ENCODE measurements at regions not wholly inside any gene's neighbourhood (a gene's known extent, or its start where the extent isn't known, plus 50 kb on each side); places are given as distances from the start of the nearest gene placed in this dataset.
A peak's percentile ranks its signal among the peaks of the same experiment; 100 is the strongest.

DNA sequence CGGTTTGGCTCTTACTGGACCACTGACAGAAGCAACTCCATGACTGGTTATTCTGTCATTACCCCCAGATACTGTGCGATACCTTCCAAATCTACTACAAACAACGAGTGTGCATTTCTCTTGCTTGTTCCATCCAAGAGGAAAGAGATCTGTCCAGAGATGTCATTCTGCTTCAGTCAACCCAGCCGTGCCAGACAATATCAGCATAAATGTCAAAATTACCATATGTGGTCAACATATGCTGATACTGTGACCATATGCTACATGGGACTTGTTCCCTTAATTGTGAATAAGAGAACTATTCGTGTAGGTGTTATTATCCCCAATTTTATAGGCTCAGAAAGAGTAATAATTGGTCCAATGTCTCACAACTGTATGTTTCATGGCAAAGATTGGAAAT, 143.2 kb upstream of the PRSS1 start:
- no peak for ATAC-seq
- DNase-seq (ENCODE audit: low spot score) = no peak

DNA sequence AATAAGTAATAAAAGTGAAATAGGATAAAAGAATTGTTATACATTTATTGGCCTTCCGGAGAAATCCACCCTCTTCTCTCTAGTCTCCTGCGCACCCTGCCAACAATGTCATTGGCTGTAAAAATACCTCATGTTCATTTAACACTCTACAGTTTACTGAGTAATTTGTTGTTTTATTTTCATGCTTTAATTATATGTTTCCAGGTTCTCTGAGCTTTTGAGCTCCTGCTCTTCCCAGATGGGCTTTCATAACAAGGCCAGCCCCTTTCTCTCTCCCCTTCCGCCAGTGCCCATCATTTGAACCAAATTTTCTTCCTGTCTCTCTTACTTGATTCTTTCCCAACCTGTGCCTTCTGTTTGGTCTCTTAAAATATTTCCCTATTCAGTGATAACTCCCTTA, 144.6 kb upstream of the PRSS1 start:
- ATAC-seq (no peak), DNase-seq (ENCODE audit: low spot score) (no peak)

DNA sequence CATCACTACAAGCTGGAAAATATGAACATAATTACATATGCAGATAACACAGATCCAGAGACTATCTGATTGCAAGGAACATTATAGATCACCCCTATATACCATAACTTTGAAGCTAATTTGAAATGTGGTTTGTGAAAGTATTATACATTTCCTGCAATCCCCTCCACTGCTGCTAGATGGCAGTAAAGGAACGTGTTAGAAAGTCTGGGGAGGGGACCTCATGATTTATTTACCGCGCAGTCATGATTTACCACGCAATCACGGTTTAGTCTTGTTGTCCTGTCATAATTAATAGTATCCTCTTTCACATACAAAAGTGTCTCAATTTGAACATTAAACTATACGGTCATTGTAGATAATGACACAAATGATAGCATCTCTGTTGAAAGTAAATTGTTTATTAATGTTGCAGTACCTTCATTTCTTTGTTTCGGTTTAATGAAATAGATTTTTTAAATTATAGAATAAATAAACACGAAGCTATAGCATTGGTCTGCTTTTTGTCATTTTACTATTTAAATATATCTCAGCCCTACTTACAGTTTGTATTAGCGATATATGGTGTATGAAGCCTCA, 145.3 kb upstream of the PRSS1 start:
- ATAC-seq (peak; percentile 76), DNase-seq (ENCODE audit: low spot score) (no peak)

DNA sequence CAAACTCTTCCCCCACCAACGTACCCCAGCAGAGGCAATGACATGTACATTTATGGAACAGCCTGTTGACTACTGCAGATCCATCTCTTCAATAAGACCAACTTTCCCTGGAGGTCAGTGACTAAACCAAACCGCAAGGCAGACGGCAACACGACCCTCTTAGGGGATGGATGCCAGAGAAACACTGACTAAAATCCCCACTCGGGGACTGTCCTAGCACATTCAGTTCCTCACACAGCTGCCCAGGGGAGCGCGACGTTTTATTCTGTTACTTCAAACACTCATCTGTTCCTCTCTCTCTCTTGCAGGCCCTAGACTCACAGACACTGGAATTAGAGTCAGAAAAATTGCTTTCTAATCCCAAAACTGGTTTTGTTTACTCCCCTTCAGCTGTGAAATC, 146.5 kb upstream of the PRSS1 start:
- ATAC-seq (no peak), DNase-seq (ENCODE audit: low spot score) (no peak)

DNA sequence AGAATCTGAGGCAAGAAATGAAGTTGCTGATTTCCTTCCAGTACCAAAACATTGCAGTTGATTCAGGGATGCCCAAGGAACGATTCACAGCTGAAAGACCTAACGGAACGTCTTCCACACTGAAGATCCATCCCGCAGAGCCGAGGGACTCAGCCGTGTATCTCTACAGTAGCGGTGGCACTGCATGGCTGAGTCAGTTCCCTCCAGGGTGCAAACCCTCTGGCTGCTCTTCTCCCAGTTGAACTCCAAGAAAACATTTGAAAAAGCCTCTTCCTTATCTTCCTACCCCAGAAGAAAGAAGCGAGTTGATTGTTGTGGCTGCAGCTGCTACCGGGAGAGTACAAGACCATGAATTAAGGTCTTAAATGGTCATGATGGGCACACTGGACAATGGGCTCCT, 147.1 kb upstream of the PRSS1 start:
- ATAC-seq = no peak

DNA sequence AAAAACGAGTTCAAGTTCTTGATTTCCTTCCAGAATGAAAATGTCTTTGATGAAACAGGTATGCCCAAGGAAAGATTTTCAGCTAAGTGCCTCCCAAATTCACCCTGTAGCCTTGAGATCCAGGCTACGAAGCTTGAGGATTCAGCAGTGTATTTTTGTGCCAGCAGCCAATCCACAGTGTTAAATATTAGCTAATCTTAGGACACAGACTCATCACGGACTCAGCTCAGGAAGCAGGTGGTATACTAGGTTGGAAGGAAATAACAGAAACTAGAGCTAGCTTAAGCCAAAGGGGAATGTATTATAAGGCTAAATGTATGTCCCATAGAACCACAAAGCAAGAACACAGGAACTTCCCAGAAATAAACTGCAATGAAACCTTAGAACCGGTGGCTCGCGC, 151.0 kb upstream of the PRSS1 start:
- ATAC-seq (peak; percentile 39), DNase-seq (ENCODE audit: low spot score) (no peak)

More for the DNA sequence above, 147.1 kb upstream of the PRSS1 start:
- DNase-seq (ENCODE audit: low spot score) = no peak

DNA sequence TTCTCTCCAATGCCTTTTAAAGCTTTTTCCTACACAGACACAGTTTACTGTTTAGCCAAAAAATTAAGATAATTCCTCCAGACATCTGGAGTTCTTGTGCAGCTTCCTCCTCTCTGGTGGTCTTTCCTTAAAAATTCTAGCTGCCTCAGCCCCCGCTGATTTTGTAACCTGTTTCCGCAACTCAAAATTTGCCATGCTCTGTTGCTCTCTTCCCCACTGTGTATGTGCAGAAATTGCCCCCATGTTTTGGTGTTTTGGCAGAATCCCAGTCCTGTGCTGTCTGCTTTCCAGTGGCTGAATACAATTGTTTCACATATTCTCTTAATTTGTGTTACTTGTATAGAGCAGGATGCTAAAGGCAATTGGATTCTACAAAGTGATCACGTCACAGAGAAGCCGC, 151.7 kb upstream of the PRSS1 start:
- ATAC-seq (no peak), DNase-seq (ENCODE audit: low spot score) (no peak)

DNA sequence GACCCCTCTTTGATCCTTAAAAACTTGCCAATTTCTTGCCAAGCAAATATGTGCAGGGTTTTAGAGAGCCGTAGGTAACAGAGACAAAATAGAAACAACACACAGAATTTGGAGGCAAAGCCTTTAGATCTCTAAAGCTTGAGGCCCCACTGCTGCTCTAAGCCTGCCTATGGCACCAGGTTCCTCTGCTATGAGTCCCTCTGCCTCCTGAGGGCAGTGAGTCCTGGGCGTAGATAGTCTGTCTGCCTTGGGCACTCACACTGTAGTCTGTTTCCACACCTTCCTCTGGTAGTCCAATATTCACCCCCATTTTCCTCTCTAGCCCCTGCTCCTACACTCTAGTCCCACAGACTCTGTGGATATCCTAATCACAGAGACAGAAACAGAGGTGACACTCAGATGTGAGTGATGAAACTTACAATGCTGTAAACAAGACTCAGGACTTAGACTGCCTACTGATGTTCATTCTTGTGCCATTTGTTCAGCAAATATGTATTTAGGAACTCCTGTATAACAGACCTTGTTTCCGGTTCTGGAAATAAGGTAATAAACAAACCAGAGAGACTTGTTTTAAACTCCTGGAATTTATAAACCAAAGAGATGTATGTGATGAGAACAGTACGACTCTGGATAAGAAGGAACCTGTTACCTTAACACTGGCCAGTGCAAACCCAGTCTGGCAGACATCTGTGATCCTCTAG, 153.3 kb upstream of the PRSS1 start:
- ATAC-seq (no peak), DNase-seq (ENCODE audit: low spot score) (no peak)

DNA sequence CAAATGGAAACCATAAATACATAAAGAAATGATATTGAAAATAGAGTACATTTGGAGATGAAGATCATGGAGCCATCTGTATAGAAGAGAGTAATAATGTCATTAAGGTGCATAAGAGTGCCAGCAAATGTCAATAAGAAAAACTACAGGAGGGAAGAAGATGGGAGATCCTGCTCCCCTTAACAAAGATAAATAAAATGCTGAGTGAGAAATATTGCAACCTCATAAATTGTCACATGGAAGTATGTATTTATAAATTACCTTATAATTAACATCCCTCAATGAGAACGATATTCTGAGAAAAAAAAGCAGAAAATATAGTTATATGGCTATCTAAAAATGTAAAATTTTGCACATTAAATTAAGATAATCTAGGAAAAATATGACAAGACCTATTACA, 155.2 kb upstream of the PRSS1 start:
- DNase-seq (ENCODE audit: low spot score) (no peak), ATAC-seq (no peak)

DNA sequence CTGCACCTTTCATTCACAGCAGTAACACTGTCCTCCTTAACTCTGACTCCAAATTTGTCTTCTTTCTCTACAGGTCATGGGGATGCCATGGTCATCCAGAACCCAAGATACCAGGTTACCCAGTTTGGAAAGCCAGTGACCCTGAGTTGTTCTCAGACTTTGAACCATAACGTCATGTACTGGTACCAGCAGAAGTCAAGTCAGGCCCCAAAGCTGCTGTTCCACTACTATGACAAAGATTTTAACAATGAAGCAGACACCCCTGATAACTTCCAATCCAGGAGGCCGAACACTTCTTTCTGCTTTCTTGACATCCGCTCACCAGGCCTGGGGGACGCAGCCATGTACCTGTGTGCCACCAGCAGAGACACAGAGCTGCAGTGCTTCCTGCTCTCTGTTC, 156.2 kb upstream of the PRSS1 start:
- no peak for ATAC-seq
- DNase-seq (ENCODE audit: low spot score) = no peak

DNA sequence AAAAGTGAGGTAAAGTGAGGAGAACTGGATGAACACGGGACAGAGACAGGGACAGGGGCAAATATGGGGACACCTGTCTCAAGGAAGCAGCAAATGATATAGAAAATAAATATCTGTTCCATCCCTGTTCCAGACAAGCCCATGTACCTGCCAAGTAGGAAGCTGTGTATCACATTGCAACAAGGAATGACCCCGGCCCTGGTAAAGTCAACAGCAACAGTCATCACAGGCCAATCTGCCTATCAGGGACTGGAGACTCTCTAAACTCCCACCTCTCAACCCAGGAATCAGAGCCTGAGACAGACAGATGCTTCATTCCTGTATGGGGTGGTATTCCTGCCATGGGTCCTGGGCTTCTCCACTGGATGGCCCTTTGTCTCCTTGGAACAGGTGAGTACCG, 156.6 kb upstream of the PRSS1 start:
- DNase-seq (ENCODE audit: low spot score) (no peak), ATAC-seq (no peak)

DNA sequence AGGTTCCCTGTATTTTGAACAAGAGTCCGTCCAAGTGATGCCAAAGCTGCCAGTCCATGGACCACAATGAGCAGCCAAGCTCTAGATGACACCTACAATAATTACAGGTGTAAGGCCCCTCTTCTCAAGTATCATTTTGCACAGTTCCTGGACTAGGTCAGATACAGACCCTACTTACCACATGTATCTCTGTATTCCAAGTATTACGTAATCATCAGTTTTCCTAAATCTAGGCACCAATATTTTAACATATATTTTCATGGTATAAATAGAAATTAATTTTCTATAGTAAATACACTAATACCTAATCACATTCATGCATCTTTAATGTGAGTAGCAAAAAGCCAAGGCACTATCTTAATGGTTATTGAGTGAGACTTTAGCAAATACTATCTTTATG, 157.0 kb upstream of the PRSS1 start:
- DNase-seq (ENCODE audit: low spot score) = no peak
- ATAC-seq = no peak

DNA sequence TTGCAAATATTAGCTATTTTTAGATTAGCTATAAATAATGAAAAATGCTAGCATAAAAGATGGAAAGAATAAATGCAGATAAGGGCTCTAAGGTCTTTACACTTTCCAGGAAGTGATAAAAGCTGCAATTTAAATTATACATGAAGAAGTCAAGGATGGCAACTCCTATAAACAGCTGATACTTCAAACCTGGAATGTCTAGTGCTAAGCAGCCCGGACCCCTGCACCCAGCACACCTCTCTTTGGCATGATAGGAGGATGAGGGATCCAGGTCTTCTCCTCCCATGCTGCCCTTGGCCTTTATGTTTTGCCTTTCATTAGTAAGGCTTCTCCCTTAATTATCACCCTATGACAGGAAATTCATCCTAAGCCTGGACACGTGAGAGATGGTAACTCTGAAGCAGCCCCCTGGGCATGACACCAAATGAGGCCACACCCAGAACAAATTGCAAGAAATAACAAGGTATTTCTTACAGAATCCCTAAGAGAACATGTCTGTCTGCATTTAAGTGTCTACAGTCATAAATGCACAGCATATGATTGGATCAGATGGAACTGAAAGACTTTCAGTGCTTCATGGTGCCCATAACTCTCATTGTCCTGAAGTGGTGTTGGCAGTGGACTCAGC, 158.3 kb upstream of the PRSS1 start:
- ATAC-seq (no peak), DNase-seq (ENCODE audit: low spot score) (no peak)

DNA sequence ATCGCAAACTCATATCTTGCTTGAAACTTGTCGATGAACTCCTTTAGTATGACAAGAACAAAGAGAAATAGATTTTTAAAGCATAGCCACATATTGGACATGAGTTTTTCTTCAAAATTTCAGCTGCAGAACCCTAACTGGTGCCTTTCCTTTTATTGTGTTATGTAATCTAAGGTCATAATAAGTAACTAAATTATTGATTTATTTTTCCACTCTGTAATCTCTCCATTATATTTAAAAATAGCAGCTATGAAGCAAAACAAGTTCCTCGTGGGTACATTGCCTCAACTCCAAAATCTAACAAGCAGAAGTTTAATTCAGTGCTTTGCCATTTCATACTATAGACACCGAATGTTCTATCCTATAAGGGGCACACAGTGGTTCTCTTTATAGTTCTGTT, 159.2 kb upstream of the PRSS1 start:
- ATAC-seq (peak; percentile 44), DNase-seq (ENCODE audit: low spot score) (no peak)

DNA sequence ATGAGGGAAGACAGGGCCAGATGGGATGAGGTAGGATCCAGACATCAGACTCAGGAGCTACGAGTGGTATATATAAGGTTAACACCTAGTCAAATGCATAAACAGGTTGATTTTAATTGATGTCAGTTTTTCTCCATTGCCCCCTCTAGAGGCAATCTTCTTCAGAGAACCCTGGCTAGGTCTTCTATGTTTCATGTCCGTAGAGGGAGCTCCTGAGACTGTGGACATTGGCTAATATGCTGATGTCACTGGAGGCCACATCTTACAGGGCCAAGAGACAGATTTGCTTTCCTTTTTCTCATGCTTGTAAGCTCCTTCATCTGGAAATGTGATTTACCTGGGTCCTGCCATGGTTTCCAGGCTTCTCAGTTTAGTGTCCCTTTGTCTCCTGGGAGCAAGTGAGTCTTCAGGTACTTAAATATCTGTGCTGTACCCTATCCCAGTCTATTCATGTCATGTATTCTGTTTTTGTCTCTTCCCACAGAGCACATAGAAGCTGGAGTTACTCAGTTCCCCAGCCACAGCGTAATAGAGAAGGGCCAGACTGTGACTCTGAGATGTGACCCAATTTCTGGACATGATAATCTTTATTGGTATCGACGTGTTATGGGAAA, 161.6 kb upstream of the PRSS1 start:
- ATAC-seq (peak; percentile 99), DNase-seq (ENCODE audit: low spot score) (no peak)

DNA sequence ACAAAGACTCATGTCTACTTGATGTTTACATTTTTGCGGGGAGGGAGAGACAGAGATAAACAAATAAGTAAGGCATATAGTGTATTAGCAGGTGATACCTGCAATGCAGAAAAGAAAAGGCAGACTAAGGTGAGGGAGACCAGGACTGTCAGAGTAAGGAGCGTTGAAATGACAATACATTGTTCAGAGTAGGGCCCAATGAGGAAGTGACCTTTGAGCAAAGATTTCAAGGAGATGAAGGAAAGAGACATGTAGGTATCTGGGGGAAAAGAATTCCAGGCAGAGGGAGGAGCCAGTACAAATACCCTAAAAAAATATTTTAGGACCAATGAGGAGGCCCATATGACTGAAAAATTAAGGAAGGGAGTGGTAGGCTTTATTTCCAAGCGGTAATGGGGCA, 162.7 kb upstream of the PRSS1 start:
- ATAC-seq (no peak), DNase-seq (ENCODE audit: low spot score) (no peak)

DNA sequence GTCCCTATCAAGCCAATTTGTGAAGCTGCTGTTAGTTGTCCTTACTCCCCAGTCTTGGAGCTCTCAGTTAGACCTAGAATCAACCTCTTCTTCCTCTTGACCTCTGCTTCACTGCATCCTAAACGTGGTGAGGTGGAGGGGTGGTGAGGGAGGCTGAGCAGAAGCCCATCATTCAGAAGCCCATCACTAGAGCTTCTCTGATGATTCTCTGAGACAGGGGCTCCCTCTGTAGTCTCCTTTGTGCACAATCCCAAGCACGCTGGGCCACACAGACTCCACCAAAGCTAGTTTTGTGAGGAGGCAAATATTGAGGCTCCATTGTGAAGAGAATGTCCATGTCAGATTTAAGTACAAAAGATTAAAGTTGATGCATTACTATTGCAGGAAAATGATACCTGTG, 163.8 kb upstream of the PRSS1 start:
- DNase-seq (ENCODE audit: low spot score) (no peak), ATAC-seq (no peak)

DNA sequence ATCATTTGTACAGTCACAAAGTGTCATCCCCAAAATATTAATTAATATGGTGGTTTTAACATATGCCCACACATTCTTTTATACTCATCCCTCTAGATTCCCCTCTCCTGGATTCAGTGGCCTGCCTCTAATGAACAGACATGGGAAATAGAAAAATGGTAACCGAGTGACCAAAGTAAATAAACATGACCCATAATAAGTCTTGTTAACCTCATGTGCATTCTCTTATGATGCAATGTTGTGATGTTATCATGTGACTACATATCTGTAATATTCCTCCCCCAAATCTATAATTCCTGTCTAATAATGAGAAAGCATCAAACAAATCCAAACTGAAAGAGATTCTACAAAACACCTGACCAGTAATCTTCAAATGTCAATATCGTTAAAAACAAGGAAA, 164.5 kb upstream of the PRSS1 start:
- DNase-seq (ENCODE audit: low spot score) = no peak
- no peak for ATAC-seq

DNA sequence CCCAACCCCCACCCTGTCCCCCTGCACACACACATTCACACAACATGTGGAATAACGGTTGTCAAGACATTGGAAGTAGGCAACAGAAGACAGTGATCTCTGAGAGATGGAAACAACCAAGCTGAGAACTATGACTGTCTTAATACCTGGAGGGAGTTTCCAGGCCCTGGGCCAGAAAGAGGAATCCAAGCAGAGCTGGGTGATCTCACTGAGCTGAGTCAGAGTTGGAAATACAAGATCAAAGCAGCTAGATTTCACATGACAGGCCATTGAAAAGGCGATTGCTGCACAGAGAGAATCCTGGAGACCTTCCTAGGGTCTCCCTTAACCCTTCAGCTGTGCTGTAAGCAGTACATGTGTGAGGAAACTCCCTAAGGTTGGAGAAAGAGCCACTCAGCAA, 165.8 kb upstream of the PRSS1 start:
- no peak for ATAC-seq
- DNase-seq (ENCODE audit: low spot score) = no peak

DNA sequence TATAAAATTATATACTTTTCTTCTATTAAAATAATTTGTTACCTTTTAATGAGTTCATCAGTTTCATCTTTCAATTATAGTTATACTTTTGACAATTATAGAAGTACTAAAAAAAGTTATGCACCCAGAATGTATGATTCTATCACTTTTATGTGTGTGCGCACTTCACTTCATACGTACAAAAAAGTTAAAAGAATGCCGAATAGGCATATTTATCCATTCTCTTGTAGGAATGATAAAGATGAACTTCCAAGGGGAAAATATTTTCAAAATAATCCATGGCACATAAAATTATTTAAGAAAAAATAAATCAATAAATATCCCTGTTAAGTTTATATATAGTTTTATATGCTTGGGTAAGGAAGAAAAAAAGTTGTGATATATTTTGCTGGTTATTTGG, 166.9 kb upstream of the PRSS1 start:
- no peak for ATAC-seq
- DNase-seq (ENCODE audit: low spot score) = no peak

DNA sequence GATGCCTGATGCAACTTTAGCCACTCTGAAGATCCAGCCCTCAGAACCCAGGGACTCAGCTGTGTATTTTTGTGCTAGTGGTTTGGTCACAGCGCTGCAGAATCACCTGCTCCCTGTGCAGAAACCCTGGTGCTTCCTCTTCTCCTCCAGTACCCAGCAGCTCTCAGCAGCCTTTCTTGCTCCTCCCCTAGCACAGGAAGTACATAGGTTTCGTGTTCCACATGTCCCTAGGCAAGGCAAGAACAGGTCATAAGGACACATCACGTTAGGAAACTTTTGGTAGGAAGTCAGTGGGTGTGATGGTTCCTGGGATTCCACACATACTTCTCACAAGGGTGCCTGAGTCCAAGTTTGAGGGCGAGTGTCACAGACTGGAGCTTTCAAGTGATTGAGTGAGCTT, 167.9 kb upstream of the PRSS1 start:
- no peak for DNase-seq (ENCODE audit: low spot score)
- no peak for ATAC-seq

DNA sequence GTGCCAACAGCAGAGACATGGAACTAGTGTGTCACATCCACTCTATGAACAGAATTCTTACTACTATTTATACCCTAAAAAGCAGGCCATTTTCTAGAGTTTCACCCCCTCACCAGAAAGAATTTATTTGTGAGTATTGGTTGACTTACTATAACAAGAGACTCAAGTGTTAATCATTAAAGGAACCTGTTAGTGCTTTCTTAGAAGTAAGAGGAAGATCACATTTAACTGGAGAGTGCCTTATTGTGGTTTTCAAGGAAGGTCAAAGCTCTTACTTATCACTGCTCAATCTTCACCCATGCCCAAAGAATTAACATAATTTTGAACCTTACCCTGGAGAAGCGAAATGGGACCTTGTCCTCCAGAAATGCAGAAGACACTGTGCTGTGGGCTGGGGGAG, 169.3 kb upstream of the PRSS1 start:
- DNase-seq (ENCODE audit: low spot score) = no peak
- no peak for ATAC-seq
